A673 (cell line): ENCODE measurements at regions not wholly inside any gene's neighbourhood (a gene's known extent, or its start where the extent isn't known, plus 50 kb on each side); places are given as distances from the start of the nearest gene placed in this dataset.

Experiments used
- BruUV-seq: library from RNA; stranded (reverse); fragments of 400-500 nt; replicated peaks from 2 replicates; lab custom pipeline; 2021; lab: Mats Ljungman, UMichigan
- CTCF ChIA-PET: fragments of 300-600 bp; sonication (Branson Sonifier 250); formaldehyde crosslinking; loops from one replicate; lab custom pipeline; 2022; ENCODE audit warnings: antibody characterized with exemption; lab: Charles Lee
- POLR2A ChIA-PET: fragments of 300-600 bp; sonication (Branson Sonifier 250); formaldehyde crosslinking; loops from one replicate; lab custom pipeline; 2022; ENCODE audit warnings: antibody characterized with exemption; ENCODE audit not compliant: low non-redundant PET; lab: Charles Lee
- DNase-seq: peaks from one replicate; pipeline ENCODE4 v3.0.0-alpha.2; 2015; ENCODE audit warnings: low spot score
- H3K27ac ChIP-seq: fragments of 200-600 bp; sonication (generic); 2 replicates; pipeline ENCODE4 v1.5.1; 2016; ENCODE audit warnings: mixed run types, low read depth, mild to moderate bottlenecking, mixed read lengths, antibody characterized with exemption, low read length; ENCODE audit not compliant: poor library complexity, severe bottlenecking
- H3K27me3 ChIP-seq: fragments of 200-600 bp; sonication (generic); replicated peaks from 2 replicates; pipeline ENCODE4 v1.6.1; 2017; ENCODE audit warnings: mixed run types, low read depth, mild to moderate bottlenecking, mixed read lengths, antibody characterized with exemption, low read length; ENCODE audit not compliant: insufficient read depth, poor library complexity
- H3K36me3 ChIP-seq: fragments of 200-600 bp; sonication (generic); 2 replicates; pipeline ENCODE4 v1.6.1; 2016; ENCODE audit warnings: mixed run types, mild to moderate bottlenecking, mixed read lengths, antibody characterized with exemption, low read length; ENCODE audit not compliant: insufficient read depth, poor library complexity, severe bottlenecking
- H3K4me1 ChIP-seq: fragments of 200-600 bp; sonication (generic); 2 replicates; pipeline ENCODE4 v1.6.1; 2017; ENCODE audit warnings: mixed run types, mild to moderate bottlenecking, mixed read lengths, antibody characterized with exemption, low read length; ENCODE audit not compliant: insufficient read depth, poor library complexity, severe bottlenecking
- H3K4me3 ChIP-seq: fragments of 200-600 bp; sonication (generic); 2 replicates; pipeline ENCODE4 v1.5.1; 2016; ENCODE audit warnings: low read depth, mixed run types, mild to moderate bottlenecking, mixed read lengths, low read length; ENCODE audit not compliant: poor library complexity, severe bottlenecking
- H3K9me3 ChIP-seq: fragments of 200-600 bp; sonication (generic); 2 replicates; pipeline ENCODE4 v1.6.1; 2016; ENCODE audit warnings: mixed run types, low read depth, mild to moderate bottlenecking, mixed read lengths, antibody characterized with exemption, low read length; ENCODE audit not compliant: poor library complexity, severe bottlenecking
- CTCF ChIP-seq: fragments of 300-800, 200-600 bp; sonication (generic); conservative IDR thresholded peaks from 2 replicates; pipeline ENCODE4 v1.5.1; 2017; ENCODE audit warnings: low read depth, mild to moderate bottlenecking, antibody characterized with exemption, low read length, moderate library complexity, mixed read lengths
- EZH2 ChIP-seq: fragments of 200-600 bp; sonication (generic); IDR thresholded peaks from 2 replicates; pipeline ENCODE4 v1.6.1; 2017; ENCODE audit warnings: borderline replicate concordance, low read depth, mild to moderate bottlenecking, mixed read lengths, antibody characterized with exemption, low read length; ENCODE audit not compliant: poor library complexity, severe bottlenecking
- intact Hi-C: fragments of 100-400 bp; cut with micrococcal nuclease; formaldehyde crosslinking; loops from one replicate; pipeline ENCODE4 v1.10.0; 2022; ENCODE audit not compliant: unreplicated experiment

- ChIA-PET POLR2A (no interaction called here), CTCF (no interaction called here)
- Histone ChIP-seq H3K27me3 (peaks cover 14% of the 10 kb centered on the region), H3K36me3 (no peaks in the 10 kb centered on the region), H3K27ac (no peak overlapping the region), H3K9me3 (no peaks in the 10 kb centered on the region), H3K4me1 (no peaks in the 10 kb centered on the region), H3K4me3 (no peak overlapping the region)
- DNase-seq = no peak
- TF ChIP-seq EZH2 (no peak), CTCF (no peak)
- intact Hi-C loops = no loop called here
- BruUV-seq = no TSS peak
Observed at GRCh38 chr13:44293374-44293773, 80.2 kb upstream of the SERP2 start.

GRCh38 chr13:44293908-44294735, 79.5 kb upstream of the SERP2 start:
- intact Hi-C loops = no loop called here
- no TSS peak for BruUV-seq
- no peaks in the 10 kb centered on the region for H3K36me3 ChIP-seq
- peaks cover 7% of the 10 kb centered on the region for H3K27me3 ChIP-seq
- POLR2A ChIA-PET = no interaction called here
- no peaks in the 10 kb centered on the region for H3K4me1 ChIP-seq
- CTCF ChIA-PET = no interaction called here
- no peak for DNase-seq
- TF ChIP-seq CTCF (no peak), EZH2 (no peak)
- no peak overlapping the region for H3K27ac ChIP-seq
- no peak overlapping the region for H3K4me3 ChIP-seq
- H3K9me3 ChIP-seq = no peaks in the 10 kb centered on the region

DNA sequence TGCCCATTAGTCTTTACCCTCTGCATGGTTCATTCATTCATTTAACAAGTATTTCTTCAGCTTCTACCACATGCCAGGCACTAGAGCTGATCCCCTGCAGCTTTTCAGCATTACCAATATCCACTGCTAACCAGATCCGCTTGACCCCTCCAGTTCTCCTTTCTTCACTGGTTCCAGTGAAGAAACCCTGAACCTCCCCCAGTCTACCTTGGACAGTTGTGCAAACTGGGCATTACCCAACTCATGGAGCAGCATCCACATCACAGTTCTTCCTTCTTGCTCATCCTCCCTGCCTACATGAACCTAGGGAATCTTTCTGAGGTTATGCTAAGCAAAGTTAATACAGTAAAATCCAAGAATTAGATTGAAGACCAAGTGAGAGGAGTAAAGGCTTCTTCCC, 78.7 kb upstream of the SERP2 start:
- ChIA-PET CTCF (no interaction called here), POLR2A (no interaction called here)
- Histone ChIP-seq H3K27me3 (peaks cover 4% of the 10 kb centered on the region), H3K36me3 (no peaks in the 10 kb centered on the region), H3K9me3 (no peaks in the 10 kb centered on the region), H3K4me1 (no peaks in the 10 kb centered on the region), H3K4me3 (no peak overlapping the region), H3K27ac (no peak overlapping the region)
- intact Hi-C loops = no loop called here
- no peak for TF ChIP-seq EZH2
- TF ChIP-seq CTCF = no peak
- DNase-seq = no peak
- no TSS peak for BruUV-seq
